Neural progenitor cell (in vitro differentiated cells): ENCODE measurements at regions not wholly inside any gene's neighbourhood (a gene's known extent, or its start where the extent isn't known, plus 50 kb on each side); places are given as distances from the start of the nearest gene placed in this dataset.

ENCODE experiments used
- DNase-seq: peaks from one replicate; pipeline ENCODE4 v3.0.0-alpha.2; 2016; ENCODE audit warnings: low spot score
- H2AFZ ChIP-seq: fragments of 200-600 bp; sonication (generic); replicated peaks from 2 replicates; pipeline ENCODE4 v1.6.1; 2016; ENCODE audit warnings: antibody characterized with exemption
- H3F3A ChIP-seq: fragments of 200-600 bp; sonication (generic); 2 replicates; pipeline ENCODE4 v1.6.1; 2016; ENCODE audit warnings: antibody characterized with exemption, low read depth
- H3K27ac ChIP-seq: fragments of 200-600 bp; sonication (generic); 2 replicates; pipeline ENCODE4 v1.5.1; 2016; ENCODE audit warnings: mild to moderate bottlenecking
- H3K27me3 ChIP-seq: fragments of 200-600 bp; sonication (generic); 2 replicates; pipeline ENCODE4 v1.6.1; 2016; ENCODE audit warnings: mild to moderate bottlenecking, moderate library complexity
- H3K36me3 ChIP-seq: fragments of 200-600 bp; sonication (generic); 2 replicates; pipeline ENCODE4 v1.5.1; 2016
- H3K4me1 ChIP-seq: fragments of 200-600 bp; sonication (generic); 2 replicates; pipeline ENCODE4 v1.6.1; 2016; ENCODE audit warnings: mixed run types
- H3K4me2 ChIP-seq: fragments of 200-600 bp; sonication (generic); 2 replicates; pipeline ENCODE4 v1.6.1; 2016
- H3K4me3 ChIP-seq: fragments of 200-600 bp; sonication (generic); 2 replicates; pipeline ENCODE4 v1.5.1; 2016
- H3K79me2 ChIP-seq: fragments of 200-600 bp; sonication (generic); 2 replicates; pipeline ENCODE4 v1.6.1; 2016; ENCODE audit warnings: low read depth
- H3K9ac ChIP-seq: fragments of 200-600 bp; sonication (generic); 2 replicates; pipeline ENCODE4 v1.6.1; 2016
- H3K9me3 ChIP-seq: fragments of 200-600 bp; sonication (generic); 2 replicates; pipeline ENCODE4 v1.5.1; 2016; ENCODE audit warnings: low read depth
- H4K20me1 ChIP-seq: fragments of 200-600 bp; sonication (generic); 2 replicates; pipeline ENCODE4 v1.6.1; 2016; ENCODE audit warnings: low read depth
- H3K27ac Mint-ChIP-seq: 3 replicates; pipeline ENCODE4 v1.8.0; 2021; ENCODE audit warnings: mixed read lengths
- H3K27me3 Mint-ChIP-seq: 2 replicates; pipeline ENCODE4 v1.8.0; 2022; ENCODE audit warnings: low read depth, mild to moderate bottlenecking, inconsistent platforms, moderate library complexity, mixed read lengths; ENCODE audit not compliant: insufficient read depth
- H3K36me3 Mint-ChIP-seq: 3 replicates; pipeline ENCODE4 v1.8.0; 2021; ENCODE audit warnings: mixed read lengths
- H3K4me1 Mint-ChIP-seq: 3 replicates; pipeline ENCODE4 v1.8.0; 2021; ENCODE audit warnings: mixed read lengths
- H3K4me3 Mint-ChIP-seq: 3 replicates; pipeline ENCODE4 v1.8.0; 2021; ENCODE audit warnings: mild to moderate bottlenecking, moderate library complexity, mixed read lengths
- H3K9me3 Mint-ChIP-seq: 3 replicates; pipeline ENCODE4 v1.8.0; 2020; ENCODE audit warnings: mixed read lengths
- CTCF ChIP-seq: fragments of 200-600 bp; sonication (generic); IDR thresholded peaks from 2 replicates; pipeline ENCODE4 v1.5.1; 2017; ENCODE audit warnings: antibody characterized with exemption, mild to moderate bottlenecking
- EZH2 ChIP-seq: fragments of 200-600 bp; sonication (generic); IDR thresholded peaks from 2 replicates; pipeline ENCODE4 v1.6.1; 2017; ENCODE audit warnings: antibody characterized with exemption, mild to moderate bottlenecking, moderate library complexity
- EZH2phosphoT487 ChIP-seq: fragments of 200-600 bp; sonication (generic); IDR thresholded peaks from 2 replicates; pipeline ENCODE4 v1.6.1; 2017; ENCODE audit warnings: antibody characterized with exemption

GRCh38 chr4:125787707-125788106 is 473.0 kb downstream of the FAT4 start:
- Histone ChIP-seq H3K4me3 (no peak overlapping the region), H3K9me3 (no peaks in the 10 kb centered on the region), H3K4me1 (no peaks in the 10 kb centered on the region), H3K9ac (no peak overlapping the region), H2AFZ (no peak overlapping the region), H3K36me3 (no peaks in the 10 kb centered on the region), H3K79me2 (no peaks in the 10 kb centered on the region), H3F3A (no peaks in the 10 kb centered on the region), H3K27ac (no peak overlapping the region), H3K27me3 (no peaks in the 10 kb centered on the region), H3K4me2 (no peak overlapping the region), H4K20me1 (no peaks in the 10 kb centered on the region)
- Mint-ChIP-seq H3K4me1 (no peaks in the 10 kb centered on the region), H3K4me3 (no peak overlapping the region), H3K9me3 (no peaks in the 10 kb centered on the region), H3K27me3 (no peaks in the 10 kb centered on the region), H3K27ac (no peak overlapping the region), H3K36me3 (no peaks in the 10 kb centered on the region)
- no peak for TF ChIP-seq EZH2phosphoT487
- TF ChIP-seq EZH2, result no peak
- TF ChIP-seq CTCF, result no peak
- no peak for DNase-seq

GRCh38 chr4:125789023-125789422 is 474.3 kb downstream of the FAT4 start:
- Histone ChIP-seq H3K9ac (no peak overlapping the region), H3K27me3 (no peaks in the 10 kb centered on the region), H3F3A (no peaks in the 10 kb centered on the region), H4K20me1 (no peaks in the 10 kb centered on the region), H2AFZ (peak overlapping the region; percentile 73), H3K36me3 (no peaks in the 10 kb centered on the region), H3K27ac (no peak overlapping the region), H3K4me1 (no peaks in the 10 kb centered on the region), H3K4me3 (no peak overlapping the region), H3K4me2 (no peak overlapping the region), H3K79me2 (no peaks in the 10 kb centered on the region), H3K9me3 (no peaks in the 10 kb centered on the region)
- no peak overlapping the region for H3K27ac Mint-ChIP-seq
- H3K4me3 Mint-ChIP-seq, result no peak overlapping the region
- H3K36me3 Mint-ChIP-seq, result no peaks in the 10 kb centered on the region
- TF ChIP-seq EZH2 (no peak), EZH2phosphoT487 (no peak), CTCF (no peak)
- H3K9me3 Mint-ChIP-seq, result no peaks in the 10 kb centered on the region
- no peaks in the 10 kb centered on the region for H3K4me1 Mint-ChIP-seq
- DNase-seq, result no peak
- no peaks in the 10 kb centered on the region for H3K27me3 Mint-ChIP-seq

- H3K36me3 Mint-ChIP-seq, result no peaks in the 10 kb centered on the region
- no peak overlapping the region for H3K27ac ChIP-seq
- no peak overlapping the region for H3K9ac ChIP-seq
- no peak for DNase-seq
- no peak overlapping the region for H3K4me3 ChIP-seq
- H3K4me3 Mint-ChIP-seq, result no peak overlapping the region
- no peaks in the 10 kb centered on the region for H3K27me3 Mint-ChIP-seq
- H3K4me2 ChIP-seq, result no peak overlapping the region
- no peak overlapping the region for H3K27ac Mint-ChIP-seq
- H3F3A ChIP-seq, result no peaks in the 10 kb centered on the region
- no peaks in the 10 kb centered on the region for H3K9me3 ChIP-seq
- H4K20me1 ChIP-seq, result no peaks in the 10 kb centered on the region
- peaks cover 8% of the 10 kb centered on the region for H3K4me1 Mint-ChIP-seq
- no peaks in the 10 kb centered on the region for H3K79me2 ChIP-seq
- no peak overlapping the region for H2AFZ ChIP-seq
- no peaks in the 10 kb centered on the region for H3K9me3 Mint-ChIP-seq
- H3K4me1 ChIP-seq, result no peaks in the 10 kb centered on the region
- TF ChIP-seq EZH2phosphoT487 (no peak), CTCF (no peak), EZH2 (no peak)
- H3K36me3 ChIP-seq, result no peaks in the 10 kb centered on the region
- H3K27me3 ChIP-seq, result no peaks in the 10 kb centered on the region
These were observed 477.1 kb downstream of the FAT4 start for GRCh38 chr4:125791896-125792295.

GRCh38 chr4:125794989-125795388 is 480.2 kb downstream of the FAT4 start:
- no peak overlapping the region for H3K9ac ChIP-seq
- Mint-ChIP-seq H3K9me3 (no peaks in the 10 kb centered on the region), H3K27me3 (no peaks in the 10 kb centered on the region), H3K36me3 (no peaks in the 10 kb centered on the region), H3K4me1 (peaks cover 18% of the 10 kb centered on the region), H3K4me3 (no peak overlapping the region), H3K27ac (no peak overlapping the region)
- no peaks in the 10 kb centered on the region for H3K36me3 ChIP-seq
- H4K20me1 ChIP-seq, result no peaks in the 10 kb centered on the region
- DNase-seq, result no peak
- no peak overlapping the region for H3K4me2 ChIP-seq
- no peak overlapping the region for H3K4me3 ChIP-seq
- H3K27ac ChIP-seq, result no peak overlapping the region
- no peaks in the 10 kb centered on the region for H3K9me3 ChIP-seq
- H2AFZ ChIP-seq, result no peak overlapping the region
- H3K27me3 ChIP-seq, result no peaks in the 10 kb centered on the region
- peaks cover 9% of the 10 kb centered on the region for H3K4me1 ChIP-seq
- no peaks in the 10 kb centered on the region for H3K79me2 ChIP-seq
- H3F3A ChIP-seq, result no peaks in the 10 kb centered on the region
- no peak for TF ChIP-seq CTCF
- no peak for TF ChIP-seq EZH2
- TF ChIP-seq EZH2phosphoT487, result no peak
